Adrenal gland (tissue), 9 donors: ENCODE measurements at regions not wholly inside any gene's neighbourhood (a gene's known extent, or its start where the extent isn't known, plus 50 kb on each side); places are given as distances from the start of the nearest gene placed in this dataset.

Experiments
- DNase-seq, 7 donors: peaks; one replicate each; pipeline ENCODE4 v3.0.0-alpha.2; 2019 to 2020
- H3K27ac ChIP-seq, 5 donors: fragments of 200-600 bp; sonication (generic) in 4 of 5; 1 replicate in 3 of 5; 2 replicates in 2 of 5; pipeline versions ENCODE4 v1.5.1 to v1.8.0; 2016 to 2020; ENCODE audit warnings: mild to moderate bottlenecking in 1 of 5
- H3K27me3 ChIP-seq: fragments of 200-600 bp; 2 replicates; pipeline ENCODE4 v1.8.0; 2021
- H3K36me3 ChIP-seq, 2 donors: fragments of 200-600 bp; replicated peaks in 1 of 2; 1 replicate in 1 of 2; 2 replicates in 1 of 2; pipeline versions ENCODE4 v1.5.1 to v1.8.0; 2018 to 2022
- H3K4me1 ChIP-seq, 2 donors: fragments of 200-600 bp; replicated peaks in 1 of 2; 1 replicate in 1 of 2; 2 replicates in 1 of 2; pipeline versions ENCODE4 v1.5.1 to v1.8.0; 2018 to 2021
- H3K4me3 ChIP-seq, 4 donors: fragments of 200-600 bp; sonication (generic) in 3 of 4; one replicate each; pipeline ENCODE4 v1.5.1; 2016 to 2018
- H3K9me3 ChIP-seq, 3 donors: fragments of 200-600 bp; sonication (generic) in 1 of 3; replicated peaks in 1 of 3; 1 replicate in 2 of 3; 2 replicates in 1 of 3; pipeline versions ENCODE4 v1.5.1 to v1.8.0; 2016 to 2021
- CTCF ChIP-seq, 6 experiments: fragments of 450-650 bp in 4 of 6; fragments of 200-600 bp in 2 of 6; sonication (generic) in 1 of 6; IDR thresholded peaks; 1 replicate in 5 of 6; 2 replicates in 1 of 6; pipeline versions ENCODE4 v1.5.1 to v1.8.0; 2016 to 2021; ENCODE audit warnings: antibody characterized with exemption in 6 of 6, mild to moderate bottlenecking in 2 of 6, moderate library complexity in 1 of 6
- POLR2A ChIP-seq, 2 donors: fragments of 450-650 bp; IDR thresholded peaks; one replicate each; pipeline ENCODE4 v1.6.1; 2017; ENCODE audit warnings: antibody characterized with exemption in 2 of 2, mild to moderate bottlenecking in 2 of 2, moderate library complexity in 1 of 2
- WGBS, 4 donors: extraction: QIAGEN DNeasy Blood & Tissue Kit in 2 of 4; methylation state at CpG; one replicate each; pipeline versions ENCODE4 v1.1.5 to v1.1.7; 2013 to 2017; 5-methylcytosine and 5-hydroxymethylcytosine counted together
- intact Hi-C, 2 donors: fragments of 100-400 bp; cut with DNase I; formaldehyde crosslinking; loops; one replicate each; pipeline versions ENCODE4 v1.14.1 to v1.15.0; 2022 to 2023
- donor health status: healthy with polysubstance abuse.
- donor health status: Bipolar disorder and iron deficiency.
- donor health status: DM: yes; HTN: yes; CAD: no.
- donor health status: DM: no; HTN: no; CAD: no.
- donor health status: DM: no; HTN: no; CAD: no.

GRCh38 chr11:37595845-37596244, 997.8 kb upstream of the RAG2 start:
- intact Hi-C loops, result no loop called here
- Histone ChIP-seq H3K4me1 (no peaks in the 10 kb centered on the region), H3K27ac (no peak overlapping the region), H3K4me3 (no peak overlapping the region), H3K27me3 (no peaks in the 10 kb centered on the region), H3K9me3 (no peaks in the 10 kb centered on the region), H3K36me3 (no peaks in the 10 kb centered on the region)
- DNase-seq, result no peak
- 51 to 96% (median 74%) methylated on average over 1 of the region's 1 CpG for WGBS, 4 donors
- TF ChIP-seq CTCF (IDR thresholded peaks at IDR 0.05), result no peak
- TF ChIP-seq POLR2A (IDR thresholded peaks at IDR 0.05), result no peak

DNA sequence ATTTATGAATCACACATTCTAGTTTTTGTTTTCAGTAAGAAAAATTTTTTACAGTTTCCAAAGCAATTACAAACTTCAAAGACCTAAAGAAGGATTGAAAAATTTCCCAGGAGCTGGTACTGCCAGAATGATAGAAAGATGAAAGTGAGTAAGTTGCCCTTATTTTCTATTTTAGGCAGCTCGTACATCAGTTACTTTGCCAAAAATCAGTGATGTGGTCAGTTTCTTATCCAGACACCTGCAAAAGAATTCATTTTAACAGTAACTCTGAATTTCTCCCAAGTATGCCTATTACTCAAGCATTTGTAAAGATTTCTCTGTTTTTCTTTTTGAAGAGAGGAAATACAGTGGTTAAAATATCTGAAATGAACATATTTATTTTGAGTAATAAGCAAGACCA, 976.3 kb upstream of the RAG2 start:
- no peaks in the 10 kb centered on the region for H3K27me3 ChIP-seq
- no peaks in the 10 kb centered on the region for H3K4me1 ChIP-seq
- H3K27ac ChIP-seq, result no peak overlapping the region
- intact Hi-C loops, result no loop called here
- H3K36me3 ChIP-seq, result no peaks in the 10 kb centered on the region
- no peaks in the 10 kb centered on the region for H3K9me3 ChIP-seq
- TF ChIP-seq POLR2A (IDR thresholded peaks at IDR 0.05) (no peak), CTCF (IDR thresholded peaks at IDR 0.05) (no peak)
- H3K4me3 ChIP-seq, result no peak overlapping the region
- no peak for DNase-seq
- 35 to 46% (median 43%) methylated on average over 1 of the region's 1 CpG for WGBS, 4 donors

DNA sequence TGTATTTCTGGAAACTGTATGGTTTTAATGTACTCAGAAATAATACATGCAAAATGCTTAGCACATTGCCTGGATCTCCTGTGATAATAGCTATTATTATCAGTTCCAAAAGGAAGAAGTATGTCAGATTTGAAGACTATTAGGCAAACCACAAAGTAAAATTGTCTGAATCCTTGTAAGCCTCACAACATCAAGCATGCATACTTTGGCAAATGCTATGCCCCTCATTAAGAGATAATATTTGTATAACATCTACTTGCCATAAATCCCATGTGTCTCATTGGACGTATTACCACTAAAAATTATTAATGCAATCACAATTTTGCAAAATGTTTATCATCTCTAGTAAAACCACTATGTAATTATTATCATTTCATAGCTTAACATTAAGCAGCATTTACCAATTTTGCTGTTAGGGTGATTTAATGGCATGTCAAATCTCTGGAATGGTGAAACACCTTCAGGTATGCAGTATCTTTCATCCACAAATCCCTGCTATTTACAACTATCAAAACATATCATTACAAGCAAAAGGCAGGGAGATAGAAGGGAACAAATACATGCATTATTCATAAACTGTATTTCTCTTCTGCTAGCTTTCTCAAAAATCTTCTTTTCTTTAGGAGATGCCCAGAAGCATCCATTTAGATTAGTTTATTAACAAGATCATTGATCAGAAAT, 974.6 kb upstream of the RAG2 start:
- Histone ChIP-seq H3K27me3 (no peaks in the 10 kb centered on the region), H3K4me3 (no peak overlapping the region), H3K36me3 (no peaks in the 10 kb centered on the region), H3K27ac (no peak overlapping the region), H3K4me1 (no peaks in the 10 kb centered on the region), H3K9me3 (no peaks in the 10 kb centered on the region)
- no peak for TF ChIP-seq CTCF (IDR thresholded peaks at IDR 0.05)
- TF ChIP-seq POLR2A (IDR thresholded peaks at IDR 0.05), result no peak
- WGBS, 4 donors, result 70 to 90% (median 72%) methylated on average over 1 of the region's 1 CpG
- intact Hi-C loops, result no loop called here
- no peak for DNase-seq

DNA sequence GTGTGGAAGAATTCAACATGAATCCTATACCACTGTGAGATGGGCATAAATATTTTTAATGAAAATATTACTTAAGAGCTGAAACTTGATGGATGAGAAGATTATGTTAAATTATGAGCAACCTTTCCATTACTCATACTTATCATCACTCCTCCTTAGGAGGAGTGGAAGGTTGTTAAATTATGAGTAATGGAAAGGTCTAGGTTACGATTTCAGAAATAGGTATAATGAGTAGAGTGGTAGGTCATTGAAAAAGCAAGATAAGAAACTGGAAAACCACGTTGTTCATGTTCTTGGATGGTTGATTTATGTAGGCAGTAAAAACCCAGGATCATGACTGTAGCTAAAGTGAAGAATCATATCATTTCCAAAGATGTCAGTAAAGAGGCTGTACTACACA, 973.2 kb upstream of the RAG2 start:
- no peak overlapping the region for H3K27ac ChIP-seq
- H3K9me3 ChIP-seq, result no peaks in the 10 kb centered on the region
- H3K4me3 ChIP-seq, result no peak overlapping the region
- no peak for DNase-seq
- no peaks in the 10 kb centered on the region for H3K36me3 ChIP-seq
- WGBS, 4 donors, result 21 to 27% (median 24%) methylated on average over 2 of the region's 2 CpGs
- no peaks in the 10 kb centered on the region for H3K27me3 ChIP-seq
- no peak for TF ChIP-seq CTCF (IDR thresholded peaks at IDR 0.05)
- TF ChIP-seq POLR2A (IDR thresholded peaks at IDR 0.05), result no peak
- intact Hi-C loops, result no loop called here
- no peaks in the 10 kb centered on the region for H3K4me1 ChIP-seq
